ENCODE measurements at regions not wholly inside any gene's neighbourhood (a gene's known extent, or its start where the extent isn't known, plus 50 kb on each side); places are given as distances from the start of the nearest gene placed in this dataset.

- no peak for DNase-seq (ENCODE audit: low read depth in 2 of 2)
Observed at GRCh38 chr4:17115583-17115982, 217.1 kb upstream of the LDB2 start.

GRCh38 chr4:17112292-17112659, 213.8 kb upstream of the LDB2 start:
- DNase-seq (ENCODE audit: low read depth in 2 of 2): no peak

- DNase-seq (ENCODE audit: low read depth in 2 of 2): no peak
Observed at GRCh38 chr4:17109126-17109525, 210.7 kb upstream of the LDB2 start.

- no peak for DNase-seq (ENCODE audit: low read depth in 2 of 2)
Observed at GRCh38 chr4:17103231-17103630, 204.8 kb upstream of the LDB2 start.

GRCh38 chr4:17098996-17099395, 200.6 kb upstream of the LDB2 start:
- no peak for DNase-seq (ENCODE audit: low read depth in 2 of 2)

- no peak for DNase-seq (ENCODE audit: low read depth in 2 of 2)
Observed at GRCh38 chr4:17098401-17098800, 200.0 kb upstream of the LDB2 start.

GRCh38 chr4:17097362-17097761, 198.9 kb upstream of the LDB2 start:
- no peak for DNase-seq (ENCODE audit: low read depth in 2 of 2)

- no peak for DNase-seq (ENCODE audit: low read depth in 2 of 2)
Observed at GRCh38 chr4:17096692-17097091, 198.2 kb upstream of the LDB2 start.

- no peak for DNase-seq (ENCODE audit: low read depth in 2 of 2)
Observed at GRCh38 chr4:17095771-17096170, 197.3 kb upstream of the LDB2 start.

GRCh38 chr4:17094876-17095210, 196.4 kb upstream of the LDB2 start:
- no peak for DNase-seq (ENCODE audit: low read depth in 2 of 2)

GRCh38 chr4:17094159-17094875, 195.9 kb upstream of the LDB2 start:
- no peak for DNase-seq (ENCODE audit: low read depth in 2 of 2)

- no peak for DNase-seq (ENCODE audit: low read depth in 2 of 2)
Observed at GRCh38 chr4:17093481-17093880, 195.0 kb upstream of the LDB2 start.

GRCh38 chr4:17092736-17093437, 194.4 kb upstream of the LDB2 start:
- DNase-seq (ENCODE audit: low read depth in 2 of 2): no peak

- no peak for DNase-seq (ENCODE audit: low read depth in 2 of 2)
Observed at GRCh38 chr4:17091104-17091503, 192.7 kb upstream of the LDB2 start.

GRCh38 chr4:17090063-17090462, 191.6 kb upstream of the LDB2 start:
- DNase-seq (ENCODE audit: low read depth in 2 of 2): no peak

- no peak for DNase-seq (ENCODE audit: low read depth in 2 of 2)
Observed at GRCh38 chr4:17085416-17085815, 187.0 kb upstream of the LDB2 start.

GRCh38 chr4:17082186-17082585, 183.7 kb upstream of the LDB2 start:
- no peak for DNase-seq (ENCODE audit: low read depth in 2 of 2)

GRCh38 chr4:17081179-17081578, 182.7 kb upstream of the LDB2 start:
- DNase-seq (ENCODE audit: low read depth in 2 of 2): no peak

- DNase-seq (ENCODE audit: low read depth in 2 of 2): no peak
Observed at GRCh38 chr4:17077105-17077504, 178.7 kb upstream of the LDB2 start.

- no peak for DNase-seq (ENCODE audit: low read depth in 2 of 2)
Observed at GRCh38 chr4:17072483-17072882, 174.0 kb upstream of the LDB2 start.

GRCh38 chr4:17068891-17069290, 170.4 kb upstream of the LDB2 start:
- DNase-seq (ENCODE audit: low read depth in 2 of 2): no peak

GRCh38 chr4:17068392-17068791, 169.9 kb upstream of the LDB2 start:
- no peak for DNase-seq (ENCODE audit: low read depth in 2 of 2)

- DNase-seq (ENCODE audit: low read depth in 2 of 2): no peak
Observed at GRCh38 chr4:17066972-17067371, 168.5 kb upstream of the LDB2 start.

GRCh38 chr4:17066236-17066635, 167.8 kb upstream of the LDB2 start:
- no peak for DNase-seq (ENCODE audit: low read depth in 2 of 2)

All from stimulated activated CD8-positive, alpha-beta memory T cell treated with anti-CD3 and anti-CD28 coated beads, Interleukin-2, amount 100 ng/mL, for 48 hours (primary cell).